Bone marrow (tissue), 2 donors: ENCODE measurements at regions not wholly inside any gene's neighbourhood (a gene's known extent, or its start where the extent isn't known, plus 50 kb on each side); places are given as distances from the start of the nearest gene placed in this dataset.

Experiments
- DNase-seq, 2 donors: peaks; one replicate each; lab custom pipeline; 2025; lab: John Stamatoyannopoulos, UW

DNA sequence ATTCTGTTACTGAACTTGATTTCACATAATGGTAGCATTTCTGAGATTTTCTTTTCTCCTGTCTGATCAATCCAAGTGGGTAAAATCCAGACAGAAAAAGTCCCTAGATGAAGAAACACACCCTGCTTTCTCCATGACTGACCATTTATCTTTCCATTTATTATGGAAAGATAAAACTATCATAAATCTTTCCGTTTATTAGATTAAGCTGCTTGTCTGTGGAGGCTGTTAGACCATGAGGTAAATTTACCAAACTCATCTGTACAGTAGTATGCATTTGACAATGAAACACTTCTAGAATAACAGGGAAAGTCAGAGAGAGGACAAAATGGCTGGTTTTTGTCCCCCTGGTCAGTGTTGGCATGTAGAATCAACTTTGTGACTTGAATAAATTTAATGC, 491.2 kb upstream of the SEMA6A start:
- DNase-seq: no peak

DNA sequence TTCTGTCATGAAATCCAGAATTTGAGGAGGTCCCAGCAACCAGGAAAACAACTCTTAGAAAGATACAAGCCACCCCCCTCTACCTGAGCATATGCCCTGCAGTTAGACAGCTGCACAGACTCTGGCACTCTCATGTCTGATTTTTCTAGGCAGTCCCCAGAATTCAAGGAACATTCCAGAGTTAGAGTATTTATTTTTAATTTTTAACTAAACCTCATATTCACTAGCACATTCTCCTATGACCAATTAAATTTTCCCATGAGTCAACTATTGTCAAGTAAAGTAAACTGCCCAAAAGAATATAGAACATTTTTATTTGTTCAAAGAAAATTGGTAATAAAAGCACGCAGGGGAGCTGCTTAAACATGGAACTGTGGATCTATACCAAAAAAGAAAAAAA, 490.5 kb upstream of the SEMA6A start:
- DNase-seq: no peak

DNA sequence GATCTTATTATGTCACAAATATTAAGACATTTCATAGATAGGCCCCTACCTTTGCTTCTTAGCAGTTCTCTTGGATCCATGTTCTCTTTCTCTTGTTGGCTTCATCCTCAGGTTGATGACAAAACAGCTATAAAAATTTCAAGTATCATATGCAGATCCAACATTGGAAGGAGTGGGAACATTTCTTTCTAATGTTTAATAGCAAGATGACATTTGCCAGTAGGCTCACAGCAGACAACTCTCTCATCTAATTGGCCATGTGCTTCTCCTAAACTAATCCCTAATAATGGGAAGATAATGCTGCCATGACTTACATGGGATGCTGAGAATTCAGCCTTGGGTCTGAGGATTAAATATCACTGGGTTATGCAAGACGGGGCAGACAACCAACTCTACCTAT, 485.5 kb upstream of the SEMA6A start:
- no peak for DNase-seq

DNA sequence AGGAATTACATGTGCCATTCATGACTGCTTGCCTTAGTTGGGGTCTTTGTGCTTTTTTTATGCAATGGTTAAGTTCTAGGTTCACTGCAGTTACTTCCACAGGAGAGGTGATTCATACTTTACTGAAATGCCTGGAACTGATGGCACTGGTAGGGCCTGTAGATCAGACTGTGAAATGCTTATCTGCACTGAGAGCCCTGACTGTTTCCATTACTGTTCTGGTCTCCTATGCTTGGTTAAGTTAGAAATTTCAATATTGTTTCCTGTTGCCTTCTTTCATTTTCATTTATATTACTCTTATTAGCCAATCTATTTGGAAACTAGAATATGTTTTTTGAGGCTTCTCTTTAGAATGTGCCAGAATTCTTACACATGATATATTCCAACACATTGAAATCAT, 484.1 kb upstream of the SEMA6A start:
- DNase-seq: no peak

DNA sequence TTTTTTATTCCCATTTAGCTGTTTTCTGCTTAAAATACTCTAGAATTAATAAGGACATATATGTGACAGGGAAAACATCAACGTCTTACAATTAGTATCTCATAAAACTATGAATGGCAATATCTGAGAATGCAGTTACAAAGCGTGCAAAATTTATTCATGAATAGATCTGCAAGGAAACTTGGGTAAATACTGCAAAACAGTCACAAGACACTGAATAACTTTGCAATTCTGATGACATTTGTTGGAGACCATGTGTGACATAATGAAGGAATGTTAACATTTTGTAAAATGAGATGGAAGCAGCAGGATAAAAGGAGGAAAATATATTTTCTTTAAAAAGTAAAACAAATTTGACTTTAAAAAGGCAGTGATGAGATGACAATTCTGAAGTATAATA, 480.9 kb upstream of the SEMA6A start:
- DNase-seq: no peak

DNA sequence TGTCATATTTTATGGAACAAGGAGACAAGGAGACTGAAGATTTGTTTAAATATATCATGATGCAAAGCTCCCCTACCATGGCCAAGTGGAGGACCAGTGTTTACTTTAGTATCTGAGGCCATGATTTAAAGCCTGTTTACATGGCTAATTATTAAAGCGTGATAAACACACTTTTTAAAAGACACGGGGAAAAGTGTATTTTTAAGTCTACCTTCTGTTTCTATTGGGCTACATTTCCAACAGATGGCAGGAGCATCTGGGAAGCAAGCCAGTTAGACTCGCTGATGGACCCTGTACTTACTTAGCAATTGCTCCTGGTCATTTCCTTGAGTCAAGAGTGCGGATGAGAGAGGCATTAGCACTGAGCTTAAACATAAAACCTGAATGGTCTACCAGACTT, 480.3 kb upstream of the SEMA6A start:
- no peak for DNase-seq

DNA sequence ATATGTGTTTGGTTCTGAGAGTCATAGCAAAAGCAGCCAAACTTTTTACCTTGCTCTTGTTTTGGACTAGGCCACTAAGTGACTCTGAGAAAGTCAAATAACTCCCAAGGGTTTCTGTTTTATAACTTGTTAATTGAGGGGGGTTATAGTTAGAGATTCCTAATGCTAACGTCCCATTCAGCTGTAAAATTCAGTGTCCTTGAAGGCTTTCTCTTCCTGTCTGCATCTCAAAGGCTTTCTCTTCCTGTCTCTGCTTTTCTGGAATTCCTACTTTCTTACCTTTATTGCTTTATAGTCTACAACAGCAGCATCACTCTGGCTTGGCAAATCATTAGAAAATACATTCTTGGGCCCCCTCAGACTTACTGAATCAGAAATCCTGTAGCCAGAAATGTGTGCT, 479.5 kb upstream of the SEMA6A start:
- DNase-seq: no peak

DNA sequence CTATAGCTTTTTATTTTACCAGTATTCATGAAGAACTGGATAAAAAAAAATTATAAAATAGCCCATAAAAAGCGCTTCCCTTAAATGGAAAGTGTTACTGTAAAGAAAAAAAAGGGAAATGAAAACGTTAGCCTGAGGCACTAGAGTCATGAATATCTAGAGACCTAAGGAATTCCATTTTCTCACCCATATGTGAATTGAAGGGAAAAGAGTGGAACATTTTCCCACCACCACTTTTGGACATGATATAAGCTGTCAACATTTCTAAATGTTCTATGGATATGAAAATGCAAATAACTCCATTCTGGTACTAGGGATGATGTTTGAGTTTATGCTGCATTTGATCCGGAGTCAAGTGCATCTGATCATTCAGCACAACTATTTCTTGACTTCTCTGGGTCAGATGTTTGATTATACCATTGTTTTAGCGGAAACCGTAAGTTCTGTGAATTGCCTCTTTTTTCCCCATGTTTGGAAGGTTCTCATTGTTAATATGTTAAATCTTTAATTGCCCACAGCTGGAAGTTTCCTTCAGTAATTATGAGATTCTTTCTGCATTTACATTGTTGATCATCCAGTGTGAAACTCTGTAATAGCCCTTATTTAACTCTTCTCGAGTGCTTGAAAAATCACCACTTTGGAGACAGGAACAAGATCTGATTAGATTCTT, 467.4 kb upstream of the SEMA6A start:
- DNase-seq: no peak

DNA sequence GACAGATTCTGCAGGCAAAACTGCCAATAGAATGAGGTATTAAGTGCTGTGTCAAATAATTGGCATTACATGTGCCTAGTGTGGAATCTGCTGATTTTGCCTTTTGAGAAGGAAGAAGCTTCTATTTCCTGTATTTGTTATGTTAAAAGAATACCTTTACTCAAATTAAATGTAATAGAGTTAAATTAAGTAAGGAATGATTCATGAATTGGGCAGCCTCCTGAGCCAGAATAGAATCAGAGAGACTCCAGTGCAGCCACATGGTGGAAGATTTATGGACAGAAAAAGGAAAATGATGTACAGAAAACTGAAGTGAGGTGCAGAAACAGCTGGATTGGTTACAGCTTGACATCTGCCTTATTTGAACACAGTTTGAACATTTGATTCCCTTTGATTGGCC, 464.4 kb upstream of the SEMA6A start:
- DNase-seq: no peak

DNA sequence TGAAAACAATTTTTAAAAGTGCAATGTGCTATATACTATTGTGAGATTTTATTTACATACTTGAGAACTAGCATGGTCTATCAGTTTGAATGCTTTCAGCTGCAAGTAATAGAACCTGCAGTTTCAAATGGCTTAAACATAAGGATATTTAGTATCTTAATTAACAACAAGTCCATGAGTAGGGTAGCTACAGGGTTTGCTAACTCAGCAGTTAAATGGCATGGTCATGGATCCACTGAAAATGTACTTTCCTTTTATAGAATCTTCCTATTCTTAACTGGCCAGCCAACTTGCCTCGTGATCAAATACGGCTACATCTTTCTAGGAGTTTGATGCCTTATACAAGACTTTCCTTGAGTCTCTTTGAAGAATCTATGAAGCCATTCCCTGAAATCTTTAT, 452.8 kb upstream of the SEMA6A start:
- DNase-seq: no peak

DNA sequence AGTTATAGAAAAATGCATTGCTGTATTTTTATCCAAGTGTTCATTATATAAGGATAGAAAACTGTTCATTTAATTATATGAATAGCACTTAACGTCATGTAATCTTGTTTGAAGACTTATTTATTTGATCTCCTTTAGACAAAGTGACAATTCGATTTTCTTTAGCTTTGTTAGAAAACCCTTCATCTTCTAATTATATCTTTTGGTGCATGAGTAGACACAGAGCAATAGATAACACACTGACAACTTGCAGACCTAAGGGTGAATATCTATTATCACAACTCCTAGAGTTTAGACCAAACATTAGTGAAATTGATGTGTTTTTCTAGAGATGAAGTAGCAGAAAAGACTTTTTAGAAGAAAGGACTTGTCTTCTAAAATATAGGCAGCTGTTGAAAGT, 446.4 kb upstream of the SEMA6A start:
- DNase-seq: no peak

DNA sequence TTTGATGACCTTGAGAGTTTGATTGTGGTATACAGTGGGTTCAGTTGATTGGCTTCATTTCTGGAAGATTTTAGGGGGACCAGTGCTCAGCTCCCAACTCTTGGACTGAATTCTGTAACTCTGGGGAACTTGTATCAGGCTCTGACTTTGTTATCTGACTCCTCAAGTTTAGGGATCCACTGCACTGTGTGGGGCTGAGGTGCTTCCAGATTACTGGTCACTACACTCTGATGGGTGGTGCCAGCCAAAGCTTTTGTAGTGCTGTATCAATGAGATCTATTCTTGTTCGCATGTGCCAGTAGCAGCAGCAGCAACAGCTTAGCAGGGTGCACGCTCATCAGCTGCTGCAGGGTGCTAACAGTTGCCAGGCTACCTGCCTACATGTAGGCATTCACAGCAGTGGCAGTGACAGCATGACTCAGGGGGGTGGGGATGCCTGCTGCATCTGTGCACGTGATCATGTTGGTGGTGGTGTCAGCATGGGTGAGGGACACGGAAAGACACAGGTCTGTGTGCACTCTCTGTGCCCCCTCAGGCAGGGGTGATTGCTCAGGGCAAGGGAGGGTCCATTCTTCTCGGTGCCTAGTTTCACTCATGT, 438.8 kb upstream of the SEMA6A start:
- DNase-seq: no peak

DNA sequence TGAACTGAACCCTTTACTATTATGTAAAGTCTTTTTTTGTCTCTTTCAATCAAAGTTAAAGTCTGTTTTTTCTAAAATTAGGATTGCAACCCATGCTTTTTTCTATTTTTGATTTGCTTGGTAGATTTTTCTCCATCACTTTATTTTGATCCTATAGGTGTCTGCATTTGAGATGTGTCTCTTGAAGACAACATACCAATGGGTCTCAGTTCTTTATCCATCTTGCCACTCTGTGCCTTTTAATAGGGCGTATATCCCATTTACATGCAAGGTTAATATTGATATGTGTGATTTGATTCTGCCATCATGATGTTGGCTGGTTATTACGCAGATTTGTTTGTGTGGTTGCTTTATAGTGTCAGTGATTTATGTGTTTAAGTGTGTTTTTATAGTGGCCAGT, 436.0 kb upstream of the SEMA6A start:
- DNase-seq: no peak

DNA sequence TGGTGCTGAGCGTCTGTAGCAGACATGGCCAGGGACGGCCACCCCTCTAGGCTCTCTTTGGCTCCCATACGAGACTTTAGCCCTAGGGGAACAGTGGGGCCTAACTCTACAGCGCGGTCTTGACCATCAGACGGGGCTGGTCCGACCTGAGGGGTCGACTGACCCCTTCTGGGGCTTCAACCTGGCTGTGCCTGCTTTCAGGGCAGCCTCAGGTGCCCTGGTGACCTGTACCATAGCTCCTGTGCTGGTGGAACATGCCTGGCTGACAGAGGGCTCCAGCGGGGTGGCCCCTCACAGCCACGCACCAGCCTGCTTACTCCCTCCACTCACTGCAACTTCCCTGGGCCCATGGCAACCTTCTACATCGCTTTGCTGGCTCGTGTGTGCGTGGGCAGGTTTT, 423.4 kb upstream of the SEMA6A start:
- DNase-seq: no peak

DNA sequence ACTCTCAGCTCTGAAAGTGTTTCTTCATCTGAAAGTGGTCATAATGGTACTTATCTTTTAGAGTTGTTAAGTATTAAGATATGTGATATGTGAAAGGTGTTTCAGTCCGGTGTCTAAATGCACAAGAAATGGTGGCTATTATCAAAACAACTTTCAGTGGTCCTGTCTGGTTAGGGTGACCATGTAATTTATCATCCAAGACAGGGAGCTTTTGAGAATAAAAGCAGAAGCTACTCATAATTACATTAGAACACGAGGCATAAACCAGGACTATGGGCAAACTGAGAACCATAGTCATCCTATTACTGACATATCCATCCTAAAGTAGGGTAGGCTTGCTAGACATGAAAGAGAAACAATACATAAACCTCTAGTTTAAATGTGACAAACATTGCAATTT, 418.1 kb upstream of the SEMA6A start:
- DNase-seq: no peak

DNA sequence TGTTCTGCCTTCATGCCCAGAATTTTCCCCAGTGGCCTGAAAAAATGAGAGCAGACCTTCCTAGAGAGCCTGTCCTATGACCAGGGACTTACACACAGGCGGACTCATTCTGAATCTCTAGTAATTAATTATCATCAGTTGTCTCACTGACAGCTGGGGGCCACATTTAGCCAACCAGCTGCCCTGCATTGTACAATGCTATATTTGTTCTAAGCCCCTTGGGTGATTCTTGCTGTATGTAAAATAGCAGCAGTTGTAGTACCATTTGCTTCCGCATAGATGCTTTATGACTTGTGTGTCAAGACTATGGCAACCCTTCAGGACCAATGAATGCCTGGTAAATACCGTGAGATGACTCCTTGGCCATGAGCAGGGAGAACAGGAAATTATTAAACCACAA, 415.4 kb upstream of the SEMA6A start:
- no peak for DNase-seq

DNA sequence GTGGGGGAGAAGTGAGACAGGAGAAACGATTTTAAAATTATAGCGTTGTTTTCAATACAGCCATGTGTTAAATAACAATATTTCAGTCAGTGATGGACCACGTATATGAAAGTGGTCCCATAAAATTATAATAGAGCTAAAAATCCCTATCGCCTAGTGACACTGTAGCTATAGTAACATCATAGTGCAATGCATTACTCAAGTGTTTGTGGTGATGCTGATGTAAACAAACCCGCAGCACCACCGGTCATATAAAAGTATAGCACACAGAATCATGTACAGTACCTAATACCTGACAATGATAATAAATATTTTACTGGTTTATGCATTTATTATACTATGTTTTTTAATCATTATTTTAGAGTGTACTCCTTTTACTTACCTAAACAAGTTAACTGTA, 407.4 kb upstream of the SEMA6A start:
- DNase-seq: no peak

DNA sequence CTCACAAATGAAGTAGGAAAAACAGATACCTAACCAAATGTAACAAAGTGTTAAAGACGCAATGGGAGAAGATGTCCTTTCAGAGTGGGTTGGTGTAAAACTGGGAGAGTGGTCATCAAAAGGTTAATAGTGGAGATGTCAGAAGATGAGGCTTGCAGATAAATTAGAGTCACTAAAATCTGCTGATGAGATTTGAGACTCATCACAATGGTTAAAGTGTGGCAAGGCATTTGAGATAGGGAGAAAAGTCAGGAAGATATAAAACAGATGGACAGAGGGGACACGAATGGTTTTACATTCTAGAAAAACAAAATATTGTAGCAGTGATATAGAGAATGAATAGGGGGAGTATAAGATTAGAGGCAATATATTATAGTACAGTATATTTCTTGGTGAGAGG, 406.0 kb upstream of the SEMA6A start:
- no peak for DNase-seq

DNA sequence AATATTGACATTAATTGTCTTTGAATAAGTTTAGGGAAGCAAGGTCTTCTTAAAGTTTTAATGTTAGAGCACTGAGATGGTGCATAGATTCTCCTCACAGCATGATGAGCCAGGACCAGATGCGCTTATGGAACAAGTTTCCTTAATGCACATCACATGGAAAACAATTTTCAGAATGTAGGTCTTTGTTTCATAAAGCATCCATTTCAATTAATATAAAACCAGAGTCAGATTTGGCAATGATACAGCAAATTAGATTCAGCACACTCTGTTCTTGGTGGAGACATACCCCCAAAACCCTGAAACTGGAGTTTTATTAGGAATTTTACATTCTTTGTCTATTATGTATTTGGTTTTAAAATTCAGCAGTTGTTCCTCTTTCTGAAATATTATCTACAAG, 402.1 kb upstream of the SEMA6A start:
- DNase-seq: no peak

DNA sequence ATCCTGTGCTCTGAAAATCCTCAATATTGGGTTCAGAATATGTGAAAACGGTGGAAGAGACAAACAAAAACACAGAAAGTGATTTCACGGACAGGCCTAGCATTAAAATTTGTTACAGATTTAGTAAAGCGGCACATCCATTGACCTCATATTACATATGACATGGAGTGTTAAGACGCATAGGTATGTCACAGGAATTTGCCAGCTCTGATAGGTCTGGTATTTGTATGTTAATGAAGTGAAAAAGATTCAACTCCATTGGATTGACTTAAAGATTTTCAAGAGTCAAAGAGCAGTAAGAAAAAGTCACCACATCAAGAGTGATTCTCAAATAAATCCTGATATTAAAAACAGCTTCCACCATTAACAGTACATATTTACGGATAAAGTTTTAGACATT, 396.5 kb upstream of the SEMA6A start:
- DNase-seq: no peak

DNA sequence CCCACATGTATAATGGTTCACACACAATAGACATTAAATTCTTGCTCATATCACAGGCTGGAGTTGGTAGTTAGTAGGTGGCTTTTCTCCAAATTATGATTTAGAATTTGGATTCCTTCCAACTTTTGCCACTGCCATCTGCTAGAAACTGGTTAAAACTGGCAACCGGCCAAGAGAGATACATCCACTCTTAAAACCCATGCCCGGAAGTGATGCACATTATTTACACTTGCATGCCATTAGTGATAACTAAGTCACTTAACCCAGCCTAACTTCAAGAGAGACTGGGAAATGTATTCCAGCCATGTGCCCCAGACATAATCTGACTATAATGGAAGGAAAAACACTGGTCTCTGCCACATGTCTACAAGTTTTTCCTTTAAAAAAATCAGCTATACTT, 395.7 kb upstream of the SEMA6A start:
- no peak for DNase-seq

DNA sequence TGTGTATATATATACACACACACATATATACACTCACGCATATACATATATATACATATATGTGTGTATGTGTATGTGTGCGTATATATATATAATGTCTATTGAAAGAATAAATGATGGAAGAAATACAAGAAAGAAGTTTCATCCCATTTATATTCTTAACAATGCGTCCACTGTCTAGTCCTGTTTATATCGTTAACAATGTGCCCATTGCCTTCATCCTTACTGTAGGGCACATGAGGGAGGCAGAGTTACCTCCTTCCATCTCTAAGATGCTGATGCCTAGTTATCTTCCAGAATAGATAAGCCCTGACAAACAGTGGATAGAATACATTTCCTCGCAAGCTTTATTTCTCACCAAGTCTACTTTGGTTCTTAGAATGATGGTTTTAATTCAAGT, 389.8 kb upstream of the SEMA6A start:
- DNase-seq: no peak

DNA sequence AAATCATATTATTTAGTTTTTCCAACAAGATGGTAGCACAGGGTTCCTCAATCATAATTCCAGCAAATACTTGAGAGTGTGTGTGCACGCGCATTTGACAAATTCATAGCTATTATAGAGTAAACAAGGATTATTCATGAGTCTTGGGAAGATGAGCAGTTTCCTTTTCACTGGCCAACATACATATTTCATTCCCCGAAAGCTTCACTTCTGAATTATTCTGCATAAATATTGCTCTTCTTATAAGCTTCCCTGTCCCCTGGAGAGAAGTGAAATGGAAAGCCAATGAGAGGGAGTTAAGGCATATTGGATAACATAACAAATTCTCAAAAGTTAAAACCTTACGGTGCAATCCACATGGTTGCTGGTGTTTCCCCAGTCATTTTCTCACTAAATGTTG, 386.4 kb upstream of the SEMA6A start:
- DNase-seq: no peak

DNA sequence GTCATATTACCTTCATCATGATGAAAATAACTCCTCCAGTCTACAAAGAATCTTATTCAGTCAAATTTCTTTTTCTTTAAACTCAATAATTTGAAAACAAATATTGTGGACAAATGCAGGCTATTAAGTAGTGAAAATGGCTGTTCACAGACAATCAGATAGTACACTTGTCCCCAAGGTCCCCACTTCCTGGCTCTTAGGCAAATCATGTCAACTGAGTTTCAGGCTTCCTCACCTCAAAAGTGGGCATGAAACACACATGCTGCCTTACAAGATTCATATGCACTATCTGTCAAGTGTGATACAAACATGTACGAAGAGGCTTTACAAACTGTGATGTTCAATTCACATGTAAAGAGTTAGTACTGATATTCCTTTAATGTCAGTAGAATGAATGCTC, 385.2 kb upstream of the SEMA6A start:
- no peak for DNase-seq
